ENCODE measurements at regions not wholly inside any gene's neighbourhood (a gene's known extent, or its start where the extent isn't known, plus 50 kb on each side); places are given as distances from the start of the nearest gene placed in this dataset.

- TF ChIP-seq CTCF (IDR thresholded peaks at IDR 0.05; ENCODE audit: insufficient read depth, low read length, poor library complexity, severe bottlenecking) (no peak), EZH2phosphoT487 (conservative IDR thresholded peaks at IDR 0.05; ENCODE audit: low read length) (no peak)
Measured at GRCh38 chrX:122517786-122518185, 666.3 kb upstream of the GRIA3 start.
